COLO668 (cell line): ENCODE measurements at regions not wholly inside any gene's neighbourhood (a gene's known extent, or its start where the extent isn't known, plus 50 kb on each side); places are given as distances from the start of the nearest gene placed in this dataset.
"Not testable (repeated sequence)": the region's sequence is repeated elsewhere in the genome, so short reads cannot be mapped to it uniquely, and the experiment has no call there.

Source experiments
- DNase-seq: peaks from one replicate; lab custom pipeline; 2025; ENCODE audit not compliant: unreplicated experiment; lab: John Stamatoyannopoulos, UW

GRCh38 chr6:167707686-167708500 is 118.8 kb upstream of the AFDN start:
- no peak for DNase-seq

GRCh38 chr6:167708501-167709094 is 118.1 kb upstream of the AFDN start:
- DNase-seq, result no peak

- DNase-seq, result no peak
Observed at GRCh38 chr6:167709196-167709595, 117.5 kb upstream of the AFDN start.

- DNase-seq, result not testable (repeated sequence)
Observed at GRCh38 chr6:167709776-167710336, 116.9 kb upstream of the AFDN start.

GRCh38 chr6:167710363-167710920 is 116.3 kb upstream of the AFDN start:
- DNase-seq, result no peak

GRCh38 chr6:167711211-167711610 is 115.5 kb upstream of the AFDN start:
- no peak for DNase-seq

GRCh38 chr6:167711768-167712730 is 114.7 kb upstream of the AFDN start:
- no peak for DNase-seq

GRCh38 chr6:167712731-167713475 is 113.8 kb upstream of the AFDN start:
- no peak for DNase-seq

GRCh38 chr6:167714152-167714551 is 112.6 kb upstream of the AFDN start:
- DNase-seq, result no peak

GRCh38 chr6:167717455-167717854 is 109.3 kb upstream of the AFDN start:
- no peak for DNase-seq

- DNase-seq, result no peak
Observed at GRCh38 chr6:167717867-167718266, 108.8 kb upstream of the AFDN start.

GRCh38 chr6:167719920-167720319 is 106.8 kb upstream of the AFDN start:
- DNase-seq, result no peak

- no peak for DNase-seq
Observed at GRCh38 chr6:167720456-167721285, 106.0 kb upstream of the AFDN start.

GRCh38 chr6:167721291-167721690 is 105.4 kb upstream of the AFDN start:
- DNase-seq, result no peak

- no peak for DNase-seq
Observed at GRCh38 chr6:167722634-167723309, 103.9 kb upstream of the AFDN start.

GRCh38 chr6:167726043-167726621 is 100.6 kb upstream of the AFDN start:
- DNase-seq, result no peak

GRCh38 chr6:167730441-167730840 is 96.3 kb upstream of the AFDN start:
- DNase-seq, result no peak

- no peak for DNase-seq
Observed at GRCh38 chr6:167731216-167731615, 95.5 kb upstream of the AFDN start.
